ENCODE measurements at regions not wholly inside any gene's neighbourhood (a gene's known extent, or its start where the extent isn't known, plus 50 kb on each side); places are given as distances from the start of the nearest gene placed in this dataset.

- POLR2A ChIA-PET = interaction anchor here (0.6 to 2.1 kb wide), 10 partner anchors 10 to 1816 kb away, joined by 3 to 11 read pairs (median 5); no protein-coding TSS in a partner anchor
- intact Hi-C loops (cut with micrococcal nuclease; ENCODE audit: unreplicated experiment) = no loop called here
Measured at GRCh38 chr13:77397636-77398035, 70.7 kb upstream of the MYCBP2 start.

GRCh38 chr13:77391475-77391874 lies 64.6 kb upstream of the MYCBP2 start:
- Histone ChIP-seq H3K9me3 (ENCODE audit: low read length) (no peaks in the 10 kb centered on the region), H4K20me1 (ENCODE audit: insufficient read depth, low read length) (no peaks in the 10 kb centered on the region), H3K9me2 (ENCODE audit: insufficient read depth, low read length) (no peaks in the 10 kb centered on the region), H3K4me3 (ENCODE audit: low read depth, low read length, poor library complexity, severe bottlenecking) (no peak overlapping the region), H3K4me1 (ENCODE audit: insufficient read depth, low read length, poor library complexity, severe bottlenecking) (no peaks in the 10 kb centered on the region), H3K4me2 (ENCODE audit: low read length) (no peak overlapping the region), H2AFZ (ENCODE audit: low read length) (no peak overlapping the region), H3K79me2 (ENCODE audit: insufficient read depth, low read depth, low read length) (no peaks in the 10 kb centered on the region), H3K27ac (ENCODE audit: low read depth, low read length, poor library complexity, severe bottlenecking) (no peak overlapping the region), H3K36me3 (ENCODE audit: insufficient read depth, low read length) (no peaks in the 10 kb centered on the region)
- BruUV-seq (replicated peaks) = no TSS peak
- no peak for DNase-seq (ENCODE audit: low spot score)
- ChIA-PET CTCF (ENCODE audit: unreplicated experiment) (no interaction called here), POLR2A (interaction anchor here (0.6 to 2.0 kb wide), 6 partner anchors 8 to 888 kb away, joined by 3 to 16 read pairs (median 4); no protein-coding TSS in a partner anchor)
- intact Hi-C loops (cut with micrococcal nuclease; ENCODE audit: unreplicated experiment) = no loop called here
- TF ChIP-seq CTCF (conservative IDR thresholded peaks at IDR 0.05; ENCODE audit: low read length) = no peak
- TF ChIP-seq EZH2phosphoT487 (IDR thresholded peaks at IDR 0.05; ENCODE audit: borderline replicate concordance, low read depth, low read length) = no peak

More at GRCh38 chr13:77397636-77398035, 70.7 kb upstream of the MYCBP2 start:
- no peak for DNase-seq (ENCODE audit: low spot score)
- no peak for TF ChIP-seq EZH2phosphoT487 (IDR thresholded peaks at IDR 0.05; ENCODE audit: borderline replicate concordance, low read depth, low read length)
- no peak for TF ChIP-seq CTCF (conservative IDR thresholded peaks at IDR 0.05; ENCODE audit: low read length)
- CTCF ChIA-PET (ENCODE audit: unreplicated experiment) = interaction anchor here (1.2 kb wide), 1 partner anchor 9 kb away, joined by 3 read pairs; no protein-coding TSS in a partner anchor
- Histone ChIP-seq H3K9me2 (ENCODE audit: insufficient read depth, low read length) (no peaks in the 10 kb centered on the region), H3K36me3 (ENCODE audit: insufficient read depth, low read length) (no peaks in the 10 kb centered on the region), H3K27ac (ENCODE audit: low read depth, low read length, poor library complexity, severe bottlenecking) (no peak overlapping the region), H3K4me1 (ENCODE audit: insufficient read depth, low read length, poor library complexity, severe bottlenecking) (no peaks in the 10 kb centered on the region), H4K20me1 (ENCODE audit: insufficient read depth, low read length) (no peaks in the 10 kb centered on the region), H3K4me2 (ENCODE audit: low read length) (no peak overlapping the region), H3K79me2 (ENCODE audit: insufficient read depth, low read depth, low read length) (no peaks in the 10 kb centered on the region), H3K9me3 (ENCODE audit: low read length) (no peaks in the 10 kb centered on the region), H3K4me3 (ENCODE audit: low read depth, low read length, poor library complexity, severe bottlenecking) (no peak overlapping the region), H2AFZ (ENCODE audit: low read length) (no peak overlapping the region)
- BruUV-seq (replicated peaks) = no TSS peak

GRCh38 chr13:77390391-77390790 lies 63.5 kb upstream of the MYCBP2 start:
- BruUV-seq (replicated peaks) = no TSS peak
- Histone ChIP-seq H3K27ac (ENCODE audit: low read depth, low read length, poor library complexity, severe bottlenecking) (no peak overlapping the region), H3K4me3 (ENCODE audit: low read depth, low read length, poor library complexity, severe bottlenecking) (no peak overlapping the region), H3K4me1 (ENCODE audit: insufficient read depth, low read length, poor library complexity, severe bottlenecking) (no peaks in the 10 kb centered on the region), H3K79me2 (ENCODE audit: insufficient read depth, low read depth, low read length) (no peaks in the 10 kb centered on the region), H3K9me3 (ENCODE audit: low read length) (no peaks in the 10 kb centered on the region), H4K20me1 (ENCODE audit: insufficient read depth, low read length) (no peaks in the 10 kb centered on the region), H3K36me3 (ENCODE audit: insufficient read depth, low read length) (no peaks in the 10 kb centered on the region), H3K4me2 (ENCODE audit: low read length) (no peak overlapping the region), H2AFZ (ENCODE audit: low read length) (no peak overlapping the region), H3K9me2 (ENCODE audit: insufficient read depth, low read length) (no peaks in the 10 kb centered on the region)
- POLR2A ChIA-PET = interaction anchor here (2.0 kb wide), 1 partner anchor 13 kb away, joined by 16 read pairs; no protein-coding TSS in a partner anchor
- CTCF ChIA-PET (ENCODE audit: unreplicated experiment) = no interaction called here
- DNase-seq (ENCODE audit: low spot score) = no peak
- no peak for TF ChIP-seq CTCF (conservative IDR thresholded peaks at IDR 0.05; ENCODE audit: low read length)
- no peak for TF ChIP-seq EZH2phosphoT487 (IDR thresholded peaks at IDR 0.05; ENCODE audit: borderline replicate concordance, low read depth, low read length)
- intact Hi-C loops (cut with micrococcal nuclease; ENCODE audit: unreplicated experiment) = no loop called here
